Thymus (tissue), 11 donors: ENCODE measurements at regions not wholly inside any gene's neighbourhood (a gene's known extent, or its start where the extent isn't known, plus 50 kb on each side); places are given as distances from the start of the nearest gene placed in this dataset.

ENCODE experiments used
- DNase-seq, 9 donors: peaks; one replicate each; pipeline ENCODE4 v3.0.0-alpha.2; 2013; ENCODE audit warnings: low spot score in 9 of 9, low read depth in 6 of 9, missing footprints in 1 of 9
- H3K27ac ChIP-seq, 2 donors: one replicate each; pipeline ENCODE4 v1.5.1; 2013; ENCODE audit warnings: control low read depth in 1 of 2, low read depth in 1 of 2, low read length in 1 of 2, mild to moderate bottlenecking in 1 of 2, moderate library complexity in 1 of 2
- H3K27me3 ChIP-seq, 2 donors: one replicate each; pipeline ENCODE4 v1.5.1; 2013; ENCODE audit warnings: low read length in 1 of 2; ENCODE audit not compliant: control insufficient read depth in 2 of 2, insufficient read depth in 1 of 2
- H3K36me3 ChIP-seq, 2 donors: one replicate each; pipeline ENCODE4 v1.5.1; 2013; ENCODE audit warnings: low read length in 1 of 2, mild to moderate bottlenecking in 1 of 2, moderate library complexity in 1 of 2; ENCODE audit not compliant: control insufficient read depth in 2 of 2, insufficient read depth in 2 of 2
- H3K4me1 ChIP-seq, 2 donors: one replicate each; pipeline ENCODE4 v1.5.1; 2013; ENCODE audit warnings: low read length in 2 of 2; ENCODE audit not compliant: control insufficient read depth in 2 of 2, insufficient read depth in 2 of 2
- H3K4me3 ChIP-seq, 2 donors: one replicate each; pipeline ENCODE4 v1.5.1; 2013; ENCODE audit warnings: low read length in 2 of 2, control low read depth in 1 of 2, mild to moderate bottlenecking in 1 of 2
- H3K9me3 ChIP-seq, 2 donors: one replicate each; pipeline ENCODE4 v1.5.1; 2013; ENCODE audit warnings: low read length in 1 of 2, mild to moderate bottlenecking in 1 of 2; ENCODE audit not compliant: control insufficient read depth in 2 of 2, insufficient read depth in 1 of 2
- WGBS: extraction: QIAGEN DNeasy Blood & Tissue Kit; methylation state at CpG from one replicate; pipeline ENCODE4 v1.1.7; 2013; 5-methylcytosine and 5-hydroxymethylcytosine counted together
- donor health status: healthy.

GRCh38 chr14:28254768-28255167 is 511.8 kb upstream of the FOXG1 start:
- H3K36me3 ChIP-seq: no peaks in the 10 kb centered on the region
- no peak for DNase-seq
- no peak overlapping the region for H3K4me3 ChIP-seq
- H3K4me1 ChIP-seq: no peaks in the 10 kb centered on the region
- H3K9me3 ChIP-seq: no peaks in the 10 kb centered on the region
- 83% methylated on average over 1 of the region's 1 CpG for WGBS
- no peak overlapping the region for H3K27ac ChIP-seq
- no peaks in the 10 kb centered on the region for H3K27me3 ChIP-seq

- H3K4me3 ChIP-seq: no peak overlapping the region
- no peaks in the 10 kb centered on the region for H3K36me3 ChIP-seq
- H3K9me3 ChIP-seq: no peaks in the 10 kb centered on the region
- WGBS: 55% methylated on average over 29 of the region's 29 CpGs
- H3K27ac ChIP-seq: no peak overlapping the region
- H3K4me1 ChIP-seq: no peaks in the 10 kb centered on the region
- no peaks in the 10 kb centered on the region for H3K27me3 ChIP-seq
- DNase-seq: no peak
These were observed 502.3 kb upstream of the FOXG1 start for GRCh38 chr14:28264306-28264705.

GRCh38 chr14:28272270-28272669 is 494.3 kb upstream of the FOXG1 start:
- 90% methylated on average over 1 of the region's 1 CpG for WGBS

GRCh38 chr14:28280530-28280929 is 486.1 kb upstream of the FOXG1 start:
- Histone ChIP-seq H3K27me3 (no peaks in the 10 kb centered on the region), H3K27ac (no peak overlapping the region), H3K9me3 (no peaks in the 10 kb centered on the region), H3K4me1 (no peaks in the 10 kb centered on the region), H3K36me3 (no peaks in the 10 kb centered on the region), H3K4me3 (no peak overlapping the region)
- no peak for DNase-seq
- 89% methylated on average over 5 of the region's 5 CpGs for whole genome bisulfite sequencing

More at GRCh38 chr14:28272270-28272669, 494.3 kb upstream of the FOXG1 start:
- DNase-seq: no peak
- Histone ChIP-seq H3K9me3 (no peaks in the 10 kb centered on the region), H3K27ac (no peak overlapping the region), H3K36me3 (no peaks in the 10 kb centered on the region), H3K4me1 (no peaks in the 10 kb centered on the region), H3K27me3 (no peaks in the 10 kb centered on the region), H3K4me3 (no peak overlapping the region)

GRCh38 chr14:28280997-28281598 is 485.5 kb upstream of the FOXG1 start:
- Histone ChIP-seq H3K27me3 (no peaks in the 10 kb centered on the region), H3K36me3 (no peaks in the 10 kb centered on the region), H3K4me1 (no peaks in the 10 kb centered on the region), H3K4me3 (no peak overlapping the region), H3K9me3 (no peaks in the 10 kb centered on the region), H3K27ac (no peak overlapping the region)
- WGBS: 96% methylated on average over 2 of the region's 2 CpGs
- DNase-seq: no peak

- DNase-seq: no peak
- 81% methylated on average over 6 of the region's 6 CpGs for WGBS
- Histone ChIP-seq H3K4me1 (no peaks in the 10 kb centered on the region), H3K4me3 (no peak overlapping the region), H3K9me3 (no peaks in the 10 kb centered on the region), H3K27me3 (no peaks in the 10 kb centered on the region), H3K27ac (no peak overlapping the region), H3K36me3 (no peaks in the 10 kb centered on the region)
These were observed 481.9 kb upstream of the FOXG1 start for GRCh38 chr14:28284546-28285300.

GRCh38 chr14:28294834-28295440 is 471.6 kb upstream of the FOXG1 start:
- H3K9me3 ChIP-seq: no peaks in the 10 kb centered on the region
- H3K4me3 ChIP-seq: no peak overlapping the region
- DNase-seq: no peak
- no peaks in the 10 kb centered on the region for H3K27me3 ChIP-seq
- no peak overlapping the region for H3K27ac ChIP-seq
- no peaks in the 10 kb centered on the region for H3K4me1 ChIP-seq
- H3K36me3 ChIP-seq: no peaks in the 10 kb centered on the region
- WGBS: 9% methylated on average over 6 of the region's 6 CpGs

- no peak overlapping the region for H3K4me3 ChIP-seq
- DNase-seq: no peak
- H3K9me3 ChIP-seq: peaks cover 0 to 7% of the 10 kb centered on the region in 2 donors
- no peaks in the 10 kb centered on the region for H3K27me3 ChIP-seq
- WGBS: 86% methylated on average over 1 of the region's 1 CpG
- H3K4me1 ChIP-seq: no peaks in the 10 kb centered on the region
- no peak overlapping the region for H3K27ac ChIP-seq
- H3K36me3 ChIP-seq: no peaks in the 10 kb centered on the region
These were observed 469.0 kb upstream of the FOXG1 start for GRCh38 chr14:28297559-28297958.

- H3K36me3 ChIP-seq: no peaks in the 10 kb centered on the region
- WGBS: 86% methylated on average over 3 of the region's 3 CpGs
- H3K4me1 ChIP-seq: no peaks in the 10 kb centered on the region
- H3K9me3 ChIP-seq: peaks cover 0 to 7% of the 10 kb centered on the region in 2 donors
- DNase-seq: no peak
- no peak overlapping the region for H3K4me3 ChIP-seq
- no peaks in the 10 kb centered on the region for H3K27me3 ChIP-seq
- H3K27ac ChIP-seq: no peak overlapping the region
These were observed 468.4 kb upstream of the FOXG1 start for GRCh38 chr14:28298156-28298555.
